ENCODE measurements at regions not wholly inside any gene's neighbourhood (a gene's known extent, or its start where the extent isn't known, plus 50 kb on each side); places are given as distances from the start of the nearest gene placed in this dataset.
"Not testable (repeated sequence)": the region's sequence is repeated elsewhere in the genome, so short reads cannot be mapped to it uniquely, and the experiment has no call there.

DNA sequence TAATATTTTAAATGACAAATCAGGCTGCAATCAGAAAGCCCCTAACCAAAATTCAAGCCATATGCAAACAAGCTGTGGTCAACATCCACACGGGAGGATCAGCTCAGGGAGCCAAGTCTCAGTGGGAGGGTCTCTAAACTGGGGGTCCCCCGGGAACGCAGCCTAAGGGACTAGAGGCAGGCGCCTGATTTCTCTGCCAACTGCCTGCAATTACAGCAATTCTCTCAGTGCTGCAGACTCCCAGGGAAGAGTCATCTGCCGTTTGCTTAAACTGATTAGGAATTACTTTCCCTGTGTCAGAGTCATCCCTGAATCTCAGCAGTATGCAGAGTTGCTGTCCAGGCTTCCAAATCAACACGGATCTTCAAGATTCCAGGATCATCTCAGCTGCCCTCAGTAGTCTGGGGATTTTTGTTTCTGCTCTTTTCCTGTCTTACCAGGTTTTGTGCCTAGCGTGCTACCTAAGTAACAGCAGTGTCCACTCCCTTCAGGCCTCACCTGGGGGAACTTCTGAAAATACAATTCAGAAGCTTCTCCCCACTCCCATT is 247.8 kb downstream of the RRAGC start:
- no peak for DNase-seq (ENCODE audit: low read depth, low spot score)

DNA sequence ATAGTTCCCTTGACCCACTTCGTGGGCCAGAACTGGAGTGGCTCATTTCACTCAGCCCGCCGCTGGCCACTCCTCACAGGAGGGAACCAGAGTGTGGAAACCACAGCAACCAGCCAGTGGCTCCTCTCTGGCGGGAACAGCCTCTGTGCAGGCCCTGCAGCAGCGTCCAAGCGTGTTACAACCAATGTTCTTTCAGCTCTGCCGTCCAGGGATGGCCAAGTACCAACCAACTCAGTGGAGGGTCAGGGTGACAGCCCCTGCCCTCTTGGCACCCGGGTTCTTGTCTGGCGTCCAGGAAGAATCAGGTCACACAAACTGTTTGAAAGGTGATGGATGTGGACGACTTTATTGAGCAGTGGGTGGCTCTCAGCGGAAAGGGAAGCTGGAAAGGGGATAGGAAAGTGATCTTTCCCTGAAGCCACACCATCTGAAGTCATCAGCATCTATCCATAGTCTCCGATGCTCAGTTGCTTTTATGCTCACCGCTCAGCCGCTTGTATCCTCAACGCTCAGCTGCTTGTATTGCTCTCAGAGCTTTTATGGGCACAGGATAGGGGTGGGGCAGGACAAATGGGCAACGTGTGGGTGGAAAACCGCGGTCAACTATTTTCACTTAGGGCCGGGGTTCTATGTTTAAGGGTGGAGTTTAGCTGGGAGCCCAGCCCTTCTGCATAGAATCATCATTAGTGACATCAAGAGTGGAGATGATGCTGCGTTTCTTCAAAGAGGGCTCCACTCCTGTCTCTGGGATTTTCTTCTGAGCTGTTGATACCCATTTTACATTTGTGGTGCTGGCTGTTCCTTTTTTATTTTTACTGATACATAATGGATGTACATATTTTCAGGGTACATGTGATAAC is 250.2 kb downstream of the RRAGC start:
- DNase-seq (ENCODE audit: low read depth, low spot score), result no peak

DNA sequence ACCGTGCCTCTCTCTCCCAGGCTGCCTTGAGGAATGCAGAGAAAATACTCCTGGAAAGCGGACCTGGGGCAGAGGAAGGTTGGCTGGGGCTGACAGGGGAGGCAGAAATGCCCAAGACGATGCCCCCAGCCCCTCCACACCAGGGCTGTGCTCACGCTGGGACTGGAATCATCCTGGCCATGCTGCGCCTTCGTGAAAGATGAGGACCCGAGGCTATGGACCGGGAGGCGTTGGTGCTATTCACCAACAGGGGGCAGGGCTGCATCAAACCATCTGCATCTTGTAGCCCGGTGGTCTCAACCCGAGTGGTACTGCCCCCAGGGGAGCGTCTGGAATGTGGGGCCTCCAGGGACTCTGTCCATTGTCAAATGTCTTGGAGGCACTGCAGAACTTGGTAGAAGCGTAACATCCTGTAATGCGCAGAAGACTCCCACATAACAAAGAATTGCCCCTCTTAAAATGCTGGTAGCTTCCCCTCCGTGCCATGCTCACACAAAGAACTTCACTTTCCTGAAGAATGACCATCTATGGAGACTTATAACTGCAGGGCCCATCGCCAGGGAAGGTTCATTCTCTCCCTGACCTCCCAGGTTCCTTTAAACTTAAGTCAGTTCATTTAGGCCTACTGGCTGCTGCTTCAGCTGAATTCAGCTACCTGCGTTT is 251.2 kb downstream of the RRAGC start:
- no peak for DNase-seq (ENCODE audit: low read depth, low spot score)

DNA sequence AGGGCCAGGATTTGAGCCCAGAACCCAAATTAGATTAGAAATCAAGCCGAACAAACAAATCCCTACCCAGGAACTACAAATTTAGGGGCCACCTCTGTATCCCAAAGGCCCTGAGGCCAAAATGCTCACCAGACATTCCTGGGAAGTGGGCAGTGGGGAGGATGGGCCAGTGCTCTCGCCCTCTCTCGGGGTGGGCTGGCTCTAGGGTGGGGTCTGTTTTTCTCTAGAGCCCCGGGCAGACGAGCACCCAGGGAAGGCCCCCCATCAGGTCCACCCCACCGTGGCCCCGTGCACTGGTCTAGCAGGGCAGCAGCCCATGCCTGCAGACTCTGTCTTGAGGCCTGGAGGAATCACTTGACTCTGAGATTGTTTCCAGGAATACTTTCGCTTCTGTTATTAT is 252.0 kb downstream of the RRAGC start:
- no peak for DNase-seq (ENCODE audit: low read depth, low spot score)

DNA sequence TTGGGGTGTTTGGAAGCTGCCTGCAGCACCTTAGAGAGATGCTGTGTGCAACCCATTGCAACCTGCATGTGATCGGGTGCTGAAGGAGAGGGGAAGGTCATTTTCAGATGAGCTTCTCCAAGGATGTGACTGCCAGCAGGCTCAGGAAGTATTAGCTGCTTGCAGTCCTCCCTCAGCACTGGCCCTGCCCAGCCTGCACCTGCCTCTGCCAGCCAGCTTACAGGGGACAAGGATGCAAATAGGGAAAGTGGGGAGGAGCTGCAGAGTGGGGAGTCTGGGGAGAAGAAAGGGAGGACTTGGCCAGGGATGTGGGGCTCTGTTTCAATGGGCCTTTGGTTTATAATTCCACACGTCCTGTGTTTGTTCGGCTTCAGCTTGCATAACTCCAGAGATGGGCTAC is 254.5 kb downstream of the RRAGC start:
- no peak for DNase-seq (ENCODE audit: low read depth, low spot score)

DNA sequence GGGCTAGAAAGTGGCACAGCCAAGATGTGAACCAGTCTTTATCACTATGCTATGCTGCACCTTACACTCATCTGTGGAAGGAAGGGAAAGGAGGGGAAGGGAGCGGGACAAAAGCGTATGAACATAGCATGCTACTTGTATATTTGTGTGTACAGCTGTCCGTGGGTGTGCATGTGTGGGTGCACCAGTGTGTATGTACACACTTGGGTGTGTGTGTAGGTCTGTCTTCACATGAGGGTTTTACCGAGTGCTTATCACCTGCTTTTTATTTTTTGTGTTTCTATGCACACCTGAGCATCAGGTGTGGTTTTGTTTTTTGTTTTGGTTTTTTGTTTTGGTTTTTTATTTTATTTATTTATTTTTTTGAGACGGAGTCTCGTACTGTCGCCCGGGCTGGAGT is 255.7 kb downstream of the RRAGC start:
- DNase-seq (ENCODE audit: low read depth, low spot score), result no peak

DNA sequence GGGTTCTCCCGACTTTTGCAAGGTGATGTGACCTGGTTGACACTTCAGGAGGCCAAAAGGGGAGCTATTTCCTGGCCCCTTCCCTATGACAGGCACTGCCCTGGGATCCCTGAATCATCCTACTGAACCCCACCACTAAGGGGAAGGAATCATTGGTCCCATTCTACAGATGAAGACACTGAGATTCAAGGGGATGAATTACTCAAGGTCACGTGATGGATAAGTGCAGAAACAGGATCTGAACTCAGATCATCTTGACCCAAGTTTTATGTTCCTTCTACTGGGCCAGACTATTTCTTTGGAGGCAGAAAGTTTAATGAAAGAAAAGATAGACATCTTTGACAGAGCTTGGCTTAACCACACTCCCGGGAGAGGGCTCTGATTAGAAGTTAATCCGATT is 258.7 kb downstream of the RRAGC start:
- no peak for DNase-seq (ENCODE audit: low read depth, low spot score)

DNA sequence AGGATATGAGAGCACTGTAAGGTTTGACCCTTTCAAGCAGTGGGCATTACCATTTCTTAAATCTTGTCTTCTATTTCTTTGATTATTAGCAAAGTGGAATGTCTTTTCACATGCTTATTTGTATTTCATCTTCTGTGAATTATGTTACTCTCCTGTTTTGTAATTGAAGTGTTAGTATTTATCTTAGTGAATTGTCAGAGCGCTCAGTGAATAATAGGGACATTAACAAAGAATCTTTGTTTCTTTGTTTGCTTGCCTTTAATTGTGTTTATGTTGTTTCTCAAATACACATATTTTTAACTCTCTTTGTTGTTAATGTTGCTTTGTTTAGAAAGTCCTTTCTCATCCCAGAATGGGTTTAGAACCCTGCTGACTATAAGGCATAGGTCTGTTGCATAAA is 259.3 kb downstream of the RRAGC start:
- no peak for DNase-seq (ENCODE audit: low read depth, low spot score)

DNA sequence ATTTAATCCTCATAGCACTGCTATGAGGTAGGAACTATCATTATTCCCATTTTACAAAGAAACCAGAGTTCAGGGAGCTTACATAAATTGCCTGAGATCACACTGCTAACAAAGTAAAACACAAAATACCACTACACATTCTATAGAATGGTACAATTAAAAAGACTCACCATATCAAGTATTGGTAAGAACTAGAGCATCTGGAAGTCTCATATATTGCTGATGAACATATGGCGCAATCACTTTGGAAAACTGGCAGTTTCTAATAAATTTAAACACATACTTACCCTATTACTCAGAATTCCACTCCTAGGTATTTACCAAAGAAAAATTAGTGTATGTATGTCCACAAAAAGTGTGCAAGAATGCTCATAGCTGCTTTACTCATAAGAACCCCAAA is 261.5 kb downstream of the RRAGC start:
- DNase-seq (ENCODE audit: low read depth, low spot score), result no peak

DNA sequence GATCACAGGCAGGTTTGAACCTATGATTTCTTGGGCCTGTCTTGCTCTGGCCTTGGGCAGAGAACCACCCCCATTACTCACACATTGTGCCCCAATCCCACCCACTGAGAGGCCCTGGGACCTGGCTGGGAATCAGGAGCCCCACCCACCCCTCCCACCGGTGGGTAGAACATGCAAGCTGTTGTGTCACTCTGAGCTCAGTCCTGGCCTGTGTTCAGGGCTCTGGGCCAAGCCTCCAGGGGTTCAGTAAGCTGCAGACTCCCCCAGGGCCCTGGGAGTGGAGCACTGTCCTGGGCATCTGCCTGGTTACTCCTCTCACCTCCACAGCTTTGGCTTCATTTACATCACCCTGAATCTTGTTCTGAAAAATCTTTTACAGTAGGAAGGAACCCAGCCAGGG is 270.5 kb downstream of the RRAGC start:
- DNase-seq (ENCODE audit: low read depth, low spot score), result no peak

DNA sequence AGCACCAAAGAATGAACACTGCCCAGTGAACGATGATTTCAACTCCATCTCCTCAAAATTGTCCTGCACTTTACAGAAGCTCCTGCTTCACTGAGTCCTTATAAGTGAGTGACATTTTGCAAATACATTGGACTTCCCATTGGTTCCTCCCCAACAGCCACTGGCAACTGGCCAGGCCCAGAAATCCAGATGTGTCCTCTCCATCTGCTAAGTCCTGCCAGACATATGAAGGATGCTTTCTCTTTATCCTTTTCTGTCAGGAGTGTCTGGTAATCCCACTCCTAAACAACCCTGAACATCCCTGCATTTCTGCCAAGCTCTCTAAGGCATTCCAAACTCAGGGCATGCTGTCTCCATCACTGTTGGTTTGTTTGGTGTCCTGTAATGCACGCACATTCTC is 271.8 kb downstream of the RRAGC start:
- no peak for DNase-seq (ENCODE audit: low read depth, low spot score)

DNA sequence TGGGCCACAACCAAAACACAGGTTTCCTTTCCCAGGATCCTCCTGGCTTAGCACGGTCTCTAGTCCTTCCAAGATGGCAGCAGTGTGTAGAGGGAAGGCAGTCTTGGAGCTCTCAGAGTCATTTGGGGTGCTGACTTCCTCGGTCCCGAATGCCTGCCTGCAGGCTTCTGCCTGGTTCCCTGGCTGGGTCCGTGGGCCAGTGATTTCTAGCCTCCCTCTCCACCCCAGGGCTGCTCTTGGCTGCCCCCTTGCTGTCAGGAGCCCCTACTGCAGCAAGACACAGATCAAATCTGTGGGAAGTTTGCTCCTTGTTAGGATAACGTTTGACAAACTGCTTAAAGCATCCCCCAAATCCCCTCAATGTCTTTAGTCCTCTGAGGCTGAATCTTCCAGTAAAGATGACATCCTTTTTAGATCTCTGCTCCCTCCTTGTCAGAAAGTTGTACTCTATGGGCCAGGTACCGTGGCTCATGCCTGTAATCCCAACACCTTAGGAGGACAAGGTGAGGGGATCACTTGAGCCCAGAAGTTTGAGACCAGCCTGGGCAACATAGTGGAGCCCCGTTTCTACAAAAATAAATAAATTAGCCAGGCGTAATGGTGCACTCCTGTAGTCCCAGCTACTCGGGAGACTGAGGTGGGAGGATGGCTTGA is 272.5 kb downstream of the RRAGC start:
- DNase-seq (ENCODE audit: low read depth, low spot score), result no peak

DNA sequence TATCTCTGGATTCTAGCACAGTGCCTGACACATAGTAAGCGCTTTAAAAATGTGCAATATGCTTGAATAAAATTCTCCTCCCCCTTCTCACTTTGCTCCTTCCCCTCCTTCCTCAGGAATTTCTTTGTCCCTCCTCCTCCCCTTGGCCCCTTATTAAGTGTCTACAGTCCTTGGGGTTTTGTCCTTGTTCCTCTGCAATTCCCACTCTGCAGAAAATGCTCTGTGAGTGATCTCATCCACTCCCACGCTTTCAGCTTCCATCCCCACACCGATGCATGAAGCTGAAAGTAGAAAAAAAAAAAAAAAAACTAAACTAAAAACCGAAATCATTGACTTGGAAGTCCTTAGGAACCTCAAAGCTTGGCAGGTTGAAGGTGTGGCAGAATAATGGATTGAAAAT is 273.6 kb downstream of the RRAGC start:
- DNase-seq (ENCODE audit: low read depth, low spot score), result no peak

DNA sequence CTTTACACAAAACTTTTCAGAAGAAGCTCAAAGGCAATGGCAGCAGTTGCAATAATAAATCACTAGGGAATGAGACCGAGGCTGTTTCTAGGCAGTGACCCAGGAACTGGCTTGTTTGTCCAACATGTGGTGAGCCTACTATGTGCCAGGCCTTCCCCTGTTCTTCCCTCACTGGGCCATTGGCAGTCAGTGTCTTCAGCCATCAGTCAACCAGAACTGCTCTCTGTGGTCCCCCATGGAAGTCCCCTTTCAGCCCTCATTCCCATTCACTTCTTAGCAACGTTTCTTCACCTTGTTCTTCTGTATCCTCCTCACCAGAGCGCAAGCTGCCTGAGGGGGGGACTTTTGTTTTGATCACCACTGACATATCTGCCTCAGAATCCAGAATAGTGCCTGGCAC is 274.1 kb downstream of the RRAGC start:
- DNase-seq (ENCODE audit: low read depth, low spot score), result no peak

DNA sequence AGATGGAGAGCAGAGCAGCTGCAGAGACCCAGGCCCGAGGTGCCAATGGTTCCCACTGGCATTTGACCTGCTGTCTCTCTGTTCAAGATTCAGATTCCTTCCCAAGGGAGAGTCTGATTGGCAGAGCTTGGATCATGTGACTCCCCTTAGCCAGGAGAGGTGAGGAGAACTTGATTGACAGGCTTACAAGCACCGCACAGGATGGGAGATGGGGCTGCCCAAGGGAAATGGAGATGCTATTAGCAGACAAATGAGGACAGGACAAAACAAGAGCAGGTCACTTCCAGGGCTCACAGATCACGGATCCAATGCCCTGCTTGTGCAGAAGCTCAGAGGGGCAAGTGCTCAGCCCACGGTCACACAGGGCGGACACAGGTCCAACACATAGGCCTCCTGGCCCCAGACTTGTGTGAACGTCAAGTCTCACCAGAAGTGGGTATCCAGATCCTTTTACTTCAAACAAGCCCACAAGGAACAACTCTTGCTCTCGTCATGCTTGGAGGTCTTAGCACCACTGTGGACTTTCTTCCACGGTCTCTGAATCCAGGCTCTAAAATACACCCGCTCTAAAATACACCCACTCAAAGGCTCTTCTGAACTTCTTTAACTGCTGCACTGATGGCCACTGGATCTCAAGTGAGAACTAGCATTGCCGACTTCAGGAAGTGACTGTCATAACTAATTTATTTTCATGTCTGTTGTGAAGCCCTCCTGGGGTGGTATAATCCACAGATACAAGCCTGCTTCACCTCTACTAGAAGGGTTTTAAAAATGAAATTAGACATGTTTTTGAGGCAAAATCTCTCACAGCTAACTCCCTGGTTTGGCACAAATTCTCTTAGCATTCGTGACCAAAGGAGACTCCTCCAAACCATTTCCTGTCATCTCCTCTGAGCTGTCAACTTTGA is 274.9 kb downstream of the RRAGC start:
- no peak for DNase-seq (ENCODE audit: low read depth, low spot score)

DNA sequence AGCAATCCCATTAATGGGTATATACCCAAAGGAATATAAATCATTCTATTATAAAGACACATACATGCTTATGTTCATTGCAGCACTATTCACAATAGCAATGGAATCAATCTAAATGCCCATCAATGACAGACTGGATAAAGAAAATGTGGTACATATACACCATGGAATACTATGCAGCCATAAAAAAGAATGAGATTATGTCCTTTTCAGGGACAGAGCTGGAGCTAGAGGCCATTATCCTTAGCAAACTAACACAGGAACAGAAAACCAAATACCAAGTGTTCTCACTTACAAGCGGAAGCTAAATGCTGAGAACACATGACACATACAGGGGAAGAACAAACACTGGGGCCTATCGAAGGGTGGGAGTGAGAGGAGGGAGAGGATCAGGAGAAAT is 276.3 kb downstream of the RRAGC start:
- not testable (repeated sequence) for DNase-seq (ENCODE audit: low read depth, low spot score)

DNA sequence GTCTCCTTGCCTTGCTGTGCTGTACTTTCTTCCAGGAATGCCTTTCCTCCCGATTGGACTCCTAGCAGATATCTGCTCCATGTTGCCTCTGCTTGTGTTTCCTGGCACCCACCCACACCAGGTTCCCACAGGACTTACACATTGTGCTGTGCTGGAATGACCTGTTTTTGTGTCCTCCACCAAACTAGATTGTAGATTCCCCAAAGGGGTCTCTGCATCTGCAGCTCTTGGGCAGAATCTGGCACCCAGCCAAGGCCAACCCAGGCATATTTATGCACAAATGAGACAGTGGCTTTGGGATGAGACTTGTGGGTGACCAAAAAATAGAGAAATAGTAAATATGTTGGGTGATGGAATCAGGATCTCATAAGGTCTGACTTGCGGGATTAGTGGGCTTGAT is 278.2 kb downstream of the RRAGC start:
- no peak for DNase-seq (ENCODE audit: low read depth, low spot score)

DNA sequence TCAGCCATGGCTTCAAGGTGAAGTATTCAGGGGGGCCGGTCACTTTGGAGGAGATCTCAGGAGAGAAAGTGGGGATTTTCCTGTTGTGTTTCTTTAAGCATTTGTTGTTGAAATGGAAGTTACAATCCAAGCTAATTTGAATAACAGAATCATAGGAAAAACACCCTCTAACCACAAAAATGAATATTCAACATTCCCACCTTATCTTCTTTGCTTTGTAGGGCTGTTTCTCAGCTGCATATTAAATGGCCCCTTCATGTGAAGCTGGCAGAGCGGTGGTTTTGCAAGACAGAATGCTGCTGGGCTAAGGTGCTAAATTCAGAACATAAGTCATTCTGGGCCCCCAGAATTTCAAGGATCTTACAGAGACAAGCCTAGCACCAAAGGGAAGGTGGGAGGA is 279.0 kb downstream of the RRAGC start:
- DNase-seq (ENCODE audit: low read depth, low spot score), result no peak

DNA sequence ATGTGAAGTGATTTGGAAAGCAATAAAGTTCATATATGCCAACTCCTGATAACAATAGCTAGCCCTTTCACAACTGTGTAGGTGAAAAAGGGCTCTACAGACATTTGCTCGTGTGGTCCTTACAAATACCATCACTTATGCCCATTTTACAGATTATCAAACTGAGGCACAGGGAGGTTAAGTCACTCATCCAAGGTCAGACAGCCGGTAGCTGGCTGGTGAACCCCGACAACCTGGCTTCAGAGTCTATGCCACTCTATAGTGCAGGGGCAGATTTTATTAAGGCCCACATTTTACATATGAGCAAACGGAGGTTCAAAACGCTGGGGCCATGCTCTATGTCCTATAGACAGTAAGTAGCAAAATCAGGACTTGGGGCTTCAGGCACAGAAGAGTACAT is 280.5 kb downstream of the RRAGC start:
- DNase-seq (ENCODE audit: low read depth, low spot score), result no peak

DNA sequence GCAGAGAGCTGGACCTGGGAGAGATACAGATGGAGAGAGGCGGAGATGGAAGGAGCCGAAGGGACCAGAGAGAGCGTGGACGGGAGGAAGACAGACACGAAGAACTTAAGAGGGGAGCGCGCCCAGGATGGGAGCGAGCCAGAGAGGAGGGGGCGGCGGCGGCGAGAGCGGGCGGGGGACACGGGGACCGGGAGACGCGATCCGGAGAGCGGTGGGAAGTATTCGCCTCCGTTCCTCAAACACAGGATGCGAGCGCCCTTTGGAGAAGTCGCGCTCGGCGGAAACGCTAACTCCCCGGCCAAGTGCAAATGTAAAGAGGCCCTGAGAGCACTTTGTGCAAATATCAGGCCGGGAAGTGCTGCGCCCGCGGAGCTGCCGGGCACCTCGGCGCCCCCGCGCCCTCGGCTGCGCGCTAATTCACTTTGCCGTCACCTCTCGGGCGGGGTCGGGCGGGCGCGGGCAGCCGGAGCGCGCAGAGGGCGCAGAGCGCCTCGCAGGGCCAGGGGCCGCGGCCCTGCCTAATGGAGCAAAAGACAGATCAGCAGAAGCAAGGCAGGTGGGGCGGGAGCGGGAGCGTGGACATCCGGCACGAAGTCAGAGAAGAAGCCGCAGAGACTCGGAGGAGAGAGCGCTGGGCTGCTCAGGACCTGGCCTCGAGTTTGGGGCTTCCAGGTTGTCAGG is 281.2 kb downstream of the RRAGC start:
- no peak for DNase-seq (ENCODE audit: low read depth, low spot score)

DNA sequence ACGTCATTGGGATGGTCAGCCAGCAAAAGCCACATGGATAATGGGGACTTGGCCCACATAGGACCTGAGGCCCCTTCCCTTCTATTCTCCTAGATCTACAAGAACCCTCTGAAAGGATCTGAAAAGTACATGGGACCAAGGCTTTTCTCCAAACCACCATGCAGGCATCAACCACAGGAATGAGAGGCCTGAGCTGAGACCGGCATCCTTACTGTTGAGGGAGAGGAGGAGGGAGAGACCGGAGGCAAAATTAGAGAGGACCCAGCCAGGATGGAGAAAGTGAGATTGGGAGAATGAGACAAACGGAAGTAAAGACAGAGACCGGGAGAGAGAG is 281.7 kb downstream of the RRAGC start:
- DNase-seq (ENCODE audit: low read depth, low spot score), result no peak
